ENCODE measurements at regions not wholly inside any gene's neighbourhood (a gene's known extent, or its start where the extent isn't known, plus 50 kb on each side); places are given as distances from the start of the nearest gene placed in this dataset.

GRCh38 chr20:10919396-10920140, 245.8 kb upstream of the JAG1 start:
- TF ChIP-seq CTCF (IDR thresholded peaks at IDR 0.05): no peak
- TF ChIP-seq POLR2A (IDR thresholded peaks at IDR 0.05): no peak

All from Peyer's patch (tissue), 4 donors.